ENCODE measurements at regions not wholly inside any gene's neighbourhood (a gene's known extent, or its start where the extent isn't known, plus 50 kb on each side); places are given as distances from the start of the nearest gene placed in this dataset.

GRCh38 chr12:69163681-69164362, 75.5 kb upstream of the CPSF6 start:
- TF ChIP-seq, protein P1, sequence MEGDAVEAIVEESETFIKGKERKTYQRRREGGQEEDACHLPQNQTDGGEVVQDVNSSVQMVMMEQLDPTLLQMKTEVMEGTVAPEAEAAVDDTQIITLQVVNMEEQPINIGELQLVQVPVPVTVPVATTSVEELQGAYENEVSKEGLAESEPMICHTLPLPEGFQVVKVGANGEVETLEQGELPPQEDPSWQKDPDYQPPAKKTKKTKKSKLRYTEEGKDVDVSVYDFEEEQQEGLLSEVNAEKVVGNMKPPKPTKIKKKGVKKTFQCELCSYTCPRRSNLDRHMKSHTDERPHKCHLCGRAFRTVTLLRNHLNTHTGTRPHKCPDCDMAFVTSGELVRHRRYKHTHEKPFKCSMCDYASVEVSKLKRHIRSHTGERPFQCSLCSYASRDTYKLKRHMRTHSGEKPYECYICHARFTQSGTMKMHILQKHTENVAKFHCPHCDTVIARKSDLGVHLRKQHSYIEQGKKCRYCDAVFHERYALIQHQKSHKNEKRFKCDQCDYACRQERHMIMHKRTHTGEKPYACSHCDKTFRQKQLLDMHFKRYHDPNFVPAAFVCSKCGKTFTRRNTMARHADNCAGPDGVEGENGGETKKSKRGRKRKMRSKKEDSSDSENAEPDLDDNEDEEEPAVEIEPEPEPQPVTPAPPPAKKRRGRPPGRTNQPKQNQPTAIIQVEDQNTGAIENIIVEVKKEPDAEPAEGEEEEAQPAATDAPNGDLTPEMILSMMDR (IDR thresholded peaks at IDR 0.05; ENCODE audit: borderline replicate concordance): no peak
- intact Hi-C loops (cut with micrococcal nuclease): no loop called here
- DNase-seq: no peak

DNA sequence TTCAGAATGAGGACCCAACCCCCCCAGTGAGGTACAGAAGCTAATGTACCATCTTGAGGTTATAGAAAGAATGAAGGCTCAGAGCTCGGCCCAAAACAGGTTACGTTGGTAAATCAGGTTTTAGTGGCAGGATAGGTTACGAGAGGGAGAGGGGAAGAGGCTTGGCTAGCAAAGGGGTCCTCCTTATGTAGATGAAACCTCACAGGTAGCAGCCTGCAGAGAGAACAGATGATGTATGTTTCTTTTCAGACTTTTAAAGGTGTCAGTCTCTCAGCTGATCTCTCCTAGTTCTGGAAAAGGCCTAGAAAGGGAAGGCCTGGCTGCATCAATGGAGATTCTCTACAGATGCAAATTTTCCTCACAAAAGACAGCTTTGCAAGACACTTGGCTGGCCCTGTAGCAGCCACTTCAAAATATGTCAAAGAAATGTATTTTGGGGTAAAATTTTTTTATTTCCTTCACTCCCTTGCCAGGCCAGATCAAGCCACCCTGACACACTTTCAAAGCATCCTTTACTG, 71.7 kb upstream of the CPSF6 start:
- no peaks in the 10 kb centered on the region for H3K27me3 ChIP-seq (ENCODE audit: low read depth)
- no peaks in the 10 kb centered on the region for H3K36me3 ChIP-seq
- H3K4me1 ChIP-seq: peaks cover 8% of the 10 kb centered on the region
- no peak for DNase-seq
- H3K4me3 ChIP-seq: no peak overlapping the region
- intact Hi-C loops (cut with micrococcal nuclease): no loop called here
- H3K9me3 ChIP-seq (replicated peaks): no peaks in the 10 kb centered on the region
- no peak overlapping the region for H3K27ac ChIP-seq (replicated peaks)
- TF ChIP-seq, protein P1 (IDR thresholded peaks at IDR 0.05; ENCODE audit: borderline replicate concordance): no peak

More at GRCh38 chr12:69163681-69164362, 75.5 kb upstream of the CPSF6 start:
- peaks cover 8% of the 10 kb centered on the region for H3K4me1 ChIP-seq
- H3K36me3 ChIP-seq: no peaks in the 10 kb centered on the region
- no peak overlapping the region for H3K27ac ChIP-seq (replicated peaks)
- H3K4me3 ChIP-seq: no peak overlapping the region
- H3K27me3 ChIP-seq (ENCODE audit: low read depth): no peaks in the 10 kb centered on the region
- no peaks in the 10 kb centered on the region for H3K9me3 ChIP-seq (replicated peaks)

- DNase-seq: no peak
- no peaks in the 10 kb centered on the region for H3K27me3 ChIP-seq (ENCODE audit: low read depth)
- H3K9me3 ChIP-seq (replicated peaks): no peaks in the 10 kb centered on the region
- no peak overlapping the region for H3K4me3 ChIP-seq
- intact Hi-C loops (cut with micrococcal nuclease): no loop called here
- H3K27ac ChIP-seq (replicated peaks): no peak overlapping the region
- H3K36me3 ChIP-seq: no peaks in the 10 kb centered on the region
- TF ChIP-seq, protein P1 (IDR thresholded peaks at IDR 0.05; ENCODE audit: borderline replicate concordance): no peak
- H3K4me1 ChIP-seq: peaks cover 8% of the 10 kb centered on the region
Observed at GRCh38 chr12:69168363-69168762, 71.0 kb upstream of the CPSF6 start.

DNA sequence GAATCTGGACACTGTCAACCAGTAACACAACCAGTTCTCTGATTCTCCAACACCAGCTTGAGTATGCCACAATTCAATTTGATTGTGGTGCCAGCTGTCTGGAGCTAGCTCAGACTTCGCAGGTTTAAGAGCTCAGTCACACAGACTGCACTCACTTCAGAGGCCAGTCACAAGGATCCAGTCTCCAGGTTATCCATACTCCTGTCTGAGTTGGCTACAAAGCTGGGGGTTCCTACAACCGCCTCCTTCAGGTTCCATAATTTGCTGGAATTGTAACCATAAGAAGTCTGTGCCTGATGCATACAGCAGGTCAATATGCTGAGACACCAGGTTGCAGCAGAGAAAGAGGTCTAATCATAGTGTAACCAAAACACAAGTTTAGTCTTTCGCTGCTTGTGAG, 70.5 kb upstream of the CPSF6 start:
- Histone ChIP-seq H3K9me3 (replicated peaks) (no peaks in the 10 kb centered on the region), H3K36me3 (no peaks in the 10 kb centered on the region), H3K27me3 (ENCODE audit: low read depth) (no peaks in the 10 kb centered on the region), H3K4me1 (peaks cover 4% of the 10 kb centered on the region), H3K4me3 (no peak overlapping the region), H3K27ac (replicated peaks) (no peak overlapping the region)
- no peak for DNase-seq
- TF ChIP-seq, protein P1 (IDR thresholded peaks at IDR 0.05; ENCODE audit: borderline replicate concordance): no peak
- intact Hi-C loops (cut with micrococcal nuclease): no loop called here

- Histone ChIP-seq H3K9me3 (replicated peaks) (no peaks in the 10 kb centered on the region), H3K27ac (replicated peaks) (no peak overlapping the region), H3K36me3 (no peaks in the 10 kb centered on the region), H3K27me3 (ENCODE audit: low read depth) (no peaks in the 10 kb centered on the region), H3K4me3 (no peak overlapping the region), H3K4me1 (no peaks in the 10 kb centered on the region)
- no peak for DNase-seq
- intact Hi-C loops (cut with micrococcal nuclease): no loop called here
- TF ChIP-seq, protein P1 (IDR thresholded peaks at IDR 0.05; ENCODE audit: borderline replicate concordance): no peak
Observed at GRCh38 chr12:69170293-69170692, 69.1 kb upstream of the CPSF6 start.
